ENCODE measurements at regions not wholly inside any gene's neighbourhood (a gene's known extent, or its start where the extent isn't known, plus 50 kb on each side); places are given as distances from the start of the nearest gene placed in this dataset.
"Not testable (repeated sequence)": the region's sequence is repeated elsewhere in the genome, so short reads cannot be mapped to it uniquely, and the experiment has no call there.

- DNase-seq (ENCODE audit: low spot score), result not testable (repeated sequence)
Observed at GRCh38 chr6:44037276-44037675, 90.0 kb downstream of the MRPL14 start.

- DNase-seq (ENCODE audit: low spot score), result no peak
Observed at GRCh38 chr6:44036699-44037101, 90.6 kb downstream of the MRPL14 start.

- DNase-seq (ENCODE audit: low spot score), result no peak
Observed at GRCh38 chr6:44036196-44036595, 91.1 kb downstream of the MRPL14 start.

- DNase-seq (ENCODE audit: low spot score), result no peak
Observed at GRCh38 chr6:44035621-44036020, 91.6 kb downstream of the MRPL14 start.

- DNase-seq (ENCODE audit: low spot score), result no peak
Observed at GRCh38 chr6:44034931-44035345, 92.3 kb downstream of the MRPL14 start.

- no peak for DNase-seq (ENCODE audit: low spot score)
Observed at GRCh38 chr6:44034391-44034861, 92.8 kb downstream of the MRPL14 start.

GRCh38 chr6:44030812-44031454 lies 96.3 kb downstream of the MRPL14 start:
- DNase-seq (ENCODE audit: low spot score), result no peak

- no peak for DNase-seq (ENCODE audit: low spot score)
Observed at GRCh38 chr6:44029444-44030185, 97.6 kb downstream of the MRPL14 start.

GRCh38 chr6:44028789-44029310 lies 98.4 kb downstream of the MRPL14 start:
- DNase-seq (ENCODE audit: low spot score), result no peak

GRCh38 chr6:44025226-44025625 lies 102.0 kb downstream of the MRPL14 start:
- DNase-seq (ENCODE audit: low spot score), result no peak

GRCh38 chr6:44024574-44025219 lies 102.6 kb downstream of the MRPL14 start:
- DNase-seq (ENCODE audit: low spot score), result no peak

GRCh38 chr6:44023586-44024454 lies 103.4 kb downstream of the MRPL14 start:
- DNase-seq (ENCODE audit: low spot score), result no peak

GRCh38 chr6:44022671-44023352 lies 104.4 kb downstream of the MRPL14 start:
- DNase-seq (ENCODE audit: low spot score), result no peak

- no peak for DNase-seq (ENCODE audit: low spot score)
Observed at GRCh38 chr6:44022296-44022661, 105.0 kb downstream of the MRPL14 start.

- no peak for DNase-seq (ENCODE audit: low spot score)
Observed at GRCh38 chr6:44021589-44022295, 105.5 kb downstream of the MRPL14 start.

GRCh38 chr6:44020664-44021425 lies 106.4 kb downstream of the MRPL14 start:
- no peak for DNase-seq (ENCODE audit: low spot score)

GRCh38 chr6:44020148-44020547 lies 107.1 kb downstream of the MRPL14 start:
- no peak for DNase-seq (ENCODE audit: low spot score)

GRCh38 chr6:44017307-44017706 lies 109.9 kb downstream of the MRPL14 start:
- DNase-seq (ENCODE audit: low spot score), result not testable (repeated sequence)

GRCh38 chr6:44016131-44016870 lies 111.0 kb downstream of the MRPL14 start:
- DNase-seq (ENCODE audit: low spot score), result no peak

Measured in left forelimb (tissue), 1 donor.